H1 (cell line): ENCODE measurements at regions not wholly inside any gene's neighbourhood (a gene's known extent, or its start where the extent isn't known, plus 50 kb on each side); places are given as distances from the start of the nearest gene placed in this dataset.

Experiments
- ATF2 ChIP-seq: IDR thresholded peaks from 2 replicates; pipeline ENCODE4 v1.6.1; 2012; ENCODE audit warnings: low read length, inconsistent platforms
- FOSL1 ChIP-seq: IDR thresholded peaks from 2 replicates; pipeline ENCODE4 v1.6.1; 2011; ENCODE audit warnings: mild to moderate bottlenecking, low read depth, low read length, moderate library complexity; ENCODE audit not compliant: insufficient read depth
- POLR2A ChIP-seq, 2 experiments: IDR thresholded peaks; 1 replicate in 1 of 2; 2 replicates in 1 of 2; pipeline ENCODE4 v1.6.1; 2011; ENCODE audit warnings: low read depth in 2 of 2, low read length in 2 of 2, mild to moderate bottlenecking in 2 of 2; ENCODE audit errors: control extremely low read depth in 1 of 2
- SP2 ChIP-seq: IDR thresholded peaks from 2 replicates; pipeline ENCODE4 v1.6.1; 2012; ENCODE audit warnings: mild to moderate bottlenecking, low read length, inconsistent platforms
- SP4 ChIP-seq: IDR thresholded peaks from 2 replicates; pipeline ENCODE4 v1.6.1; 2012; ENCODE audit warnings: low read length, inconsistent platforms
- TBP ChIP-seq: IDR thresholded peaks from 2 replicates; pipeline ENCODE4 v1.6.1; 2011; ENCODE audit warnings: low read depth, low read length, improper control_type of control experiment

DNA sequence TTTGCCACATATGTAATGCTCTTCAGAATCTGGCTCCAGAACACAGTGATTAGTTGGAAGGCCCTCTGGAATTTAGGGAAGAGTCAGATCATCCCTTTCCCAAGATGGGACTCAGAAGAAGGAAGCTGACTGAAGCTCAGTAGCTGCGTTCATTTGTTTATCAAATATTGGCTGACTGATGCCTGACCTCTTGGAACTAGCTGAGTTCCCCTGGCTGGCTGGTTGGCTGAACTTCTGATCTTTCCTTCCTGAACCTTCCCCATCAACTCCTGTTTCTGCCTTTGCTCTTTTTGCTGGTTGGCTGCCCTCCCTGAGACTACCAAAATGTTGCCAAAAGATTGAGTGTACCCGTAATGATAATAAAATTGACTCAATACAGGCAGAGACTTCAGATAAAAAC lies 866.5 kb upstream of the INTU start (continued):
- TF ChIP-seq ATF2, result no peak
- TF ChIP-seq POLR2A (IDR thresholded peaks at IDR 0.05; ENCODE audit: control extremely low read depth in 1 of 2, low read depth in 2 of 2, low read length in 2 of 2), result no peak
- TF ChIP-seq SP2, result no peak
- no peak for TF ChIP-seq TBP
- no peak for TF ChIP-seq FOSL1
- no peak for TF ChIP-seq SP4
